Activated T-helper 17 cell treated with anti-CD3 and anti-CD28 coated beads, Interleukin-2, amount 50 U/mL, for 72 hours (primary cell): ENCODE measurements at regions not wholly inside any gene's neighbourhood (a gene's known extent, or its start where the extent isn't known, plus 50 kb on each side); places are given as distances from the start of the nearest gene placed in this dataset.
"Not testable (repeated sequence)": the region's sequence is repeated elsewhere in the genome, so short reads cannot be mapped to it uniquely, and the experiment has no call there.

Experiments
- ATAC-seq: fragments of 150-1000 bp; cut with Tn5 transposase; replicated peaks from 2 replicates; pipeline ENCODE4 v1.10.0; 2021; ENCODE audit warnings: mild to moderate bottlenecking, moderate library complexity
- H3K27ac Mint-ChIP-seq: one replicate; pipeline ENCODE4 v1.8.0; 2022; ENCODE audit warnings: mixed read lengths
- H3K27me3 Mint-ChIP-seq: one replicate; pipeline ENCODE4 v1.8.0; 2022; ENCODE audit warnings: mixed read lengths
- H3K36me3 Mint-ChIP-seq: one replicate; pipeline ENCODE4 v1.8.0; 2022; ENCODE audit warnings: low read depth, mild to moderate bottlenecking, mixed read lengths
- H3K4me1 Mint-ChIP-seq: one replicate; pipeline ENCODE4 v1.8.0; 2022; ENCODE audit warnings: mixed read lengths
- H3K4me3 Mint-ChIP-seq: one replicate; pipeline ENCODE4 v1.8.0; 2022; ENCODE audit warnings: mild to moderate bottlenecking, mixed read lengths
- H3K9me3 Mint-ChIP-seq: one replicate; pipeline ENCODE4 v1.8.0; 2022; ENCODE audit warnings: mixed read lengths

GRCh38 chr9:115844433-115844832, 309.2 kb upstream of the PAPPA start:
- ATAC-seq, H3K36me3 Mint-ChIP-seq, H3K4me3 Mint-ChIP-seq, H3K9me3 Mint-ChIP-seq, H3K4me1 Mint-ChIP-seq, H3K27me3 Mint-ChIP-seq, H3K27ac Mint-ChIP-seq: not testable (repeated sequence)

GRCh38 chr9:115845648-115846312, 307.8 kb upstream of the PAPPA start:
- H3K36me3 Mint-ChIP-seq, result no peaks in the 10 kb centered on the region
- peaks cover 8% of the 10 kb centered on the region for H3K27me3 Mint-ChIP-seq
- H3K27ac Mint-ChIP-seq, result no peak overlapping the region
- no peak for ATAC-seq
- no peaks in the 10 kb centered on the region for H3K9me3 Mint-ChIP-seq
- H3K4me3 Mint-ChIP-seq, result no peak overlapping the region
- no peaks in the 10 kb centered on the region for H3K4me1 Mint-ChIP-seq

DNA sequence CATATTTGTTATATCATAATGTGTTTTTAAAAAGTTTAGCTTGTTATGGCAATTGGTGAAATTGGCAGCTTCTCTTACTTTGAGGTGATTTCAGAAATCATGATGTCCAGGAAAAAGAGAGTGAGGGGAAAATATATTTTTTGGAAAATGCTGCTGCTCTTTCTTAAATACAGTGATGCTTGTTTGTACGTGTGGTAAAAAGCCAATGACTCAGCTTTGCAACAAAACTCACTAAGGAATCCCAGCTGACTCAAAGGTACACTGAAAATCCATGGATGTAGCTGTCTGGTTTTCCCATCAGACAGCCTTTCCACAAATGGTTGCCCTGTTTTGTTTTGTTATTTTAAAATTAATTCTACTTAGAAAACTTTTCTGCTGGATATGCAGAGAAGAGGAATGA, 306.4 kb upstream of the PAPPA start:
- Mint-ChIP-seq H3K36me3 (no peaks in the 10 kb centered on the region), H3K27me3 (peaks cover 8% of the 10 kb centered on the region), H3K4me3 (no peak overlapping the region), H3K9me3 (no peaks in the 10 kb centered on the region), H3K27ac (no peak overlapping the region), H3K4me1 (no peaks in the 10 kb centered on the region)
- ATAC-seq, result no peak

GRCh38 chr9:115849679-115850412, 303.7 kb upstream of the PAPPA start:
- ATAC-seq, result no peak
- no peaks in the 10 kb centered on the region for H3K9me3 Mint-ChIP-seq
- H3K27me3 Mint-ChIP-seq, result no peaks in the 10 kb centered on the region
- no peak overlapping the region for H3K27ac Mint-ChIP-seq
- no peaks in the 10 kb centered on the region for H3K36me3 Mint-ChIP-seq
- H3K4me3 Mint-ChIP-seq, result no peak overlapping the region
- H3K4me1 Mint-ChIP-seq, result no peaks in the 10 kb centered on the region

GRCh38 chr9:115850548-115851304, 302.9 kb upstream of the PAPPA start:
- H3K36me3 Mint-ChIP-seq, result no peaks in the 10 kb centered on the region
- H3K27ac Mint-ChIP-seq, result no peak overlapping the region
- H3K4me3 Mint-ChIP-seq, result no peak overlapping the region
- H3K4me1 Mint-ChIP-seq, result no peaks in the 10 kb centered on the region
- no peaks in the 10 kb centered on the region for H3K9me3 Mint-ChIP-seq
- ATAC-seq, result no peak
- no peaks in the 10 kb centered on the region for H3K27me3 Mint-ChIP-seq

GRCh38 chr9:115855458-115856133, 298.0 kb upstream of the PAPPA start:
- H3K4me1 Mint-ChIP-seq, result no peaks in the 10 kb centered on the region
- ATAC-seq, result no peak
- H3K4me3 Mint-ChIP-seq, result no peak overlapping the region
- H3K9me3 Mint-ChIP-seq, result no peaks in the 10 kb centered on the region
- no peaks in the 10 kb centered on the region for H3K27me3 Mint-ChIP-seq
- H3K27ac Mint-ChIP-seq, result no peak overlapping the region
- no peaks in the 10 kb centered on the region for H3K36me3 Mint-ChIP-seq

DNA sequence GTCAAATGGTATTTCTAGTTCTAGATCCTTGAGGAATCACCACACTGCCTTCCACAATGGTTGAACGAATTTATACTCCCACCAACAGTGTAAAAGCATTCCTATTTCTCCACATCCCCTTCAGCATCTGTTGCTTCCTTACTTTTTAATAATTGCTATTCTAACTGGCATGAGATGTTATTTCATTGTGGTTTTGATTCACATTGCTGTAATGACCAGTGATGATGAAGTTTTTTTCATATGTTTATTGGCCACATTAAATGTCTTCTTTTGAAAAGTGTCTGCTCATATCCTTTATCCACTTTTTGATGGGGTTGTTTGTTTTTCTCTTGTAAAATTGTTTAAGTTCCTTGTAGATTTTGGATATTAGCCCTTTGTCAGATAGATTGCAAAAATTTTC, 295.2 kb upstream of the PAPPA start:
- not testable (repeated sequence) for H3K27me3 Mint-ChIP-seq, ATAC-seq, H3K9me3 Mint-ChIP-seq, H3K4me3 Mint-ChIP-seq, H3K36me3 Mint-ChIP-seq, H3K4me1 Mint-ChIP-seq, H3K27ac Mint-ChIP-seq

GRCh38 chr9:115862021-115862420, 291.6 kb upstream of the PAPPA start:
- Mint-ChIP-seq H3K27me3 (no peaks in the 10 kb centered on the region), H3K4me3 (no peak overlapping the region), H3K27ac (no peak overlapping the region), H3K9me3 (no peaks in the 10 kb centered on the region), H3K4me1 (no peaks in the 10 kb centered on the region), H3K36me3 (no peaks in the 10 kb centered on the region)
- ATAC-seq, result no peak

- ATAC-seq, result no peak
- no peaks in the 10 kb centered on the region for H3K4me1 Mint-ChIP-seq
- no peaks in the 10 kb centered on the region for H3K36me3 Mint-ChIP-seq
- no peaks in the 10 kb centered on the region for H3K9me3 Mint-ChIP-seq
- no peaks in the 10 kb centered on the region for H3K27me3 Mint-ChIP-seq
- no peak overlapping the region for H3K27ac Mint-ChIP-seq
- no peak overlapping the region for H3K4me3 Mint-ChIP-seq
Measured at GRCh38 chr9:115864581-115864980, 289.0 kb upstream of the PAPPA start.

DNA sequence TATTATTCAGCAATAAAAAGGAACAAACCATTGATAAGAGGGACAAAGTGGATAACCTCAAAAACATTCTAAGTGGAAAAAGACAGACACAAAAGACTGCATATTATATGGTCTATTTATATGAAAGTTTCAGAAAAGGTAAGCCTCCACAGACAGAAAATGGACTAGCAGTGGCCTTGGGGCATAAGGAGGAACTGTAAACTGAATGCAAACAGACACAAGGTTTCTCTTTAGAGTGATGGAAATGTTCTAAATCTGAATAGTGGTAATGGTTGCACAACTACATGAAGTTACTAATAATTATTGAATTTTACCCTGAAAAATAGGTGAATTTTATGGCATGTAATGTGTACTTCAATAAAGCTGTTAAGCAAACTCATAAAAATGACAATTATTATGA, 286.3 kb upstream of the PAPPA start:
- no peaks in the 10 kb centered on the region for H3K36me3 Mint-ChIP-seq
- no peak overlapping the region for H3K27ac Mint-ChIP-seq
- ATAC-seq, result no peak
- H3K9me3 Mint-ChIP-seq, result no peaks in the 10 kb centered on the region
- no peaks in the 10 kb centered on the region for H3K27me3 Mint-ChIP-seq
- no peaks in the 10 kb centered on the region for H3K4me1 Mint-ChIP-seq
- H3K4me3 Mint-ChIP-seq, result no peak overlapping the region

DNA sequence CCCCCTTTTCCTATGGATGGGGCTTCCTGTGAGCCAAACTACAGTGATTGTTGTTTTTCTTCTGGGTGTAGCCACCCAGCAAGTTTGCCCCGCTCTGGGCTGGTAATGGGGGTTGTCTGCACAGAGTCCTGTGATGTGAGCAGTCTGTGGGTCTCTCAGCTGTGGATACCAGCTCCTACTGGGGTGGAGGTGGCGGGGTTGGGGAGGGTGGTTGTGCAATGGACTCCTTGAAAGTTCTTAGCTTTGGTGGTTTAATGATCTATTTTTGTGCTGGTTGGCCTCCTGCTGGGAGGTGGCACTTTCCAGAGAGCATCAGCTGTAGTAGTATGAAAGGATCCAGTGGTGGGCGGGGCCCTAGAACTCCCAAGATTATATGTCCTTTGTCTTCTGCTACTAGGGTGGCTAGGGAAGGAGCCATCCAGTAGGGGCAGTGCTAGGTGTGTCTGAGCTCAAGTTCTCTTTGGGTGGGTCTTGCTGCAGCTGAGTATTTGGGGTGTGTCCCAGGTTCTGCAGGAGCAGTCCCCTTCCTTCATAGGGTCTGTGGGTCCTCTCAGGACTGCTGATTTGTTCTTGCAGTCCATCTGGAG, 275.6 kb upstream of the PAPPA start:
- H3K4me1 Mint-ChIP-seq, result no peaks in the 10 kb centered on the region
- no peak overlapping the region for H3K27ac Mint-ChIP-seq
- H3K36me3 Mint-ChIP-seq, result no peaks in the 10 kb centered on the region
- ATAC-seq, result no peak
- no peak overlapping the region for H3K4me3 Mint-ChIP-seq
- peaks cover 5% of the 10 kb centered on the region for H3K27me3 Mint-ChIP-seq
- peaks cover 17% of the 10 kb centered on the region for H3K9me3 Mint-ChIP-seq

GRCh38 chr9:115879451-115879850, 274.1 kb upstream of the PAPPA start:
- Mint-ChIP-seq H3K4me1 (no peaks in the 10 kb centered on the region), H3K9me3 (peaks cover 17% of the 10 kb centered on the region), H3K4me3 (no peak overlapping the region), H3K27ac (no peak overlapping the region), H3K36me3 (no peaks in the 10 kb centered on the region), H3K27me3 (peaks cover 5% of the 10 kb centered on the region)
- ATAC-seq, result no peak

DNA sequence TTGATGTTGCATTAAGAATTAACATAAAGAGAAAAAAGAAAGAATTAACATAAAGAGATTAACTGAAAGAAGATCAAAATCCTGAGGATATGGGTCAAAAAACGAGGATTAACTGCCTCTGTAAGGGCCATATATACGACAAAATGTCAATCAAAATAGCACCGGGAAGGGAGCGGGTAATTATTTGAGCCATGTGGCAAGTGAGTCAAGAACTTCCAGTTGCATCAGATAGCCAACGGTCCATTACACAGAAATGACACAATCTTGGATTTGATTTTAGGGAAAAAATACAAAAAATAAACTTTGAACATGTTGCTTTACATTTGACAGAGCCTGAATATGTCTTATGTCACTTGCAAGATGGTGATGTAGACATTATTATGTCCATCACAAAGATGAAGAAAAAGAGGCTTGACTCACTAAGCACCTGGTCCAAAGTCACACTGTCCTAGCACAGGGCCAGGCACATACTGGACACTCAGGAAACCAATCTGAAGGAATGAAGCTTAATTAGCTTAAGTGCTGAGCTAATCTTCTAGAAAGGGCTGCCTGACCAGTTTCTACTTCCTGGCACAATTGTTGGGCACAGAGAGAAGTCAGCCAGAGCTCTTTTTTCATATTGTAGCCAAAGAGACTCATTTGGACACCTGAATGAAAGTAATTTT, 273.2 kb upstream of the PAPPA start:
- Mint-ChIP-seq H3K9me3 (peaks cover 17% of the 10 kb centered on the region), H3K4me1 (no peaks in the 10 kb centered on the region)
- ATAC-seq, result no peak

DNA sequence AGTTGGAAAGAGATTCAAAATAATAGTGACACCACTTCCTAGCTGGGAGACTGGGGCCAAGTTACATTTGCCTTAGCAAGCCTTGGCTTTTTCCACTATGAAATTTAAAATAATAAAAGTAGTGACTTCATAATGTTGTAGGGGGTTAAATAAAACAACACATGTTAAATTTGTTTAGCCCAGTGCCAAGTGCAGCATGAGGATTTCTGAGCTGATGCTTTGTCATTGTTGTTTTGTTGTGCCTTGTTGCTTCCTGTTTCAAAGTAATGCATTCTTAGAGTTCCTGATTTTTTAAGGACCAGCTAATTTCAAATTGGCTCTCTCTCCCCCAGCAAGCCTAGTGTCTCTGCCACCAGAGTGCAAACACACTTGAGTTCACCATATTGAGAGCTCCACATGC, 270.7 kb upstream of the PAPPA start:
- Mint-ChIP-seq H3K9me3 (peaks cover 5% of the 10 kb centered on the region), H3K27ac (no peak overlapping the region), H3K4me1 (no peaks in the 10 kb centered on the region), H3K36me3 (no peaks in the 10 kb centered on the region), H3K27me3 (peaks cover 5% of the 10 kb centered on the region), H3K4me3 (no peak overlapping the region)
- no peak for ATAC-seq

More for the DNA sequence above, 273.2 kb upstream of the PAPPA start:
- H3K27me3 Mint-ChIP-seq, result peaks cover 5% of the 10 kb centered on the region
- no peaks in the 10 kb centered on the region for H3K36me3 Mint-ChIP-seq
- H3K4me3 Mint-ChIP-seq, result no peak overlapping the region
- no peak overlapping the region for H3K27ac Mint-ChIP-seq
